K562 (cell line): ENCODE measurements at regions not wholly inside any gene's neighbourhood (a gene's known extent, or its start where the extent isn't known, plus 50 kb on each side); places are given as distances from the start of the nearest gene placed in this dataset.

Experiments used
- ATAC-seq: fragments of 200-7000 bp; cut with Tn5 transposase; 3 replicates; pipeline ENCODE4 v1.9.1; 2020; ENCODE audit warnings: moderate library complexity
- BruUV-seq: library from RNA; stranded (reverse); fragments of 400-500 nt; replicated peaks from 2 replicates; lab custom pipeline; 2021; lab: Mats Ljungman, UMichigan
- CTCF ChIA-PET: fragments of 300-600 bp; formaldehyde crosslinking; extraction: SDS; loops from one replicate; lab custom pipeline; 2021; ENCODE audit warnings: low intra/inter-chr PET ratio; lab: Yijun Ruan, JAX
- POLR2A ChIA-PET: fragments of 300-600, 350-650 bp; sonication (Branson Sonifier 250); formaldehyde crosslinking; extraction: SDS; loops from one replicate; lab custom pipeline; 2021; ENCODE audit warnings: antibody characterized with exemption, inconsistent platforms; lab: Yijun Ruan, JAX
- DNase-seq, 4 experiments: peaks; one replicate each; pipeline versions ENCODE4 v3.0.0 to v3.0.0-alpha.2; 2011 to 2018; ENCODE audit warnings: low spot score in 3 of 4, mixed read lengths in 3 of 4; ENCODE audit errors: extremely low read depth in 1 of 4
- FAIRE-seq: peaks from 2 replicates; lab custom pipeline; 2011; peaks lifted over from hg19 to GRCh38; lab: Jason Lieb, UNC
- H2AFZ ChIP-seq: 2 replicates; pipeline ENCODE4 v1.6.0; 2011; ENCODE audit warnings: low read depth, low read length, control low read depth, inconsistent platforms
- H3K27ac ChIP-seq: fragments of 200-600 bp; 3 replicates; pipeline ENCODE4 v1.8.0; 2011; ENCODE audit warnings: low read depth, mild to moderate bottlenecking, control low read depth, inconsistent platforms, low read length, moderate library complexity, mixed read lengths; ENCODE audit errors: extremely low read depth
- H3K27me3 ChIP-seq, 2 experiments: fragments of 300-600 bp in 1 of 2; 2 replicates in 1 of 2; 3 replicates in 1 of 2; pipeline versions ENCODE4 v1.6.0 to v1.8.0; 2011; ENCODE audit warnings: inconsistent platforms in 2 of 2, low read length in 2 of 2, mild to moderate bottlenecking in 1 of 2, mixed read lengths in 1 of 2, moderate library complexity in 1 of 2; ENCODE audit not compliant: control insufficient read depth in 2 of 2, insufficient read depth in 2 of 2
- H3K36me3 ChIP-seq: fragments of 300-600 bp; 3 replicates; pipeline ENCODE4 v1.8.0; 2011; ENCODE audit warnings: mild to moderate bottlenecking, low read length, inconsistent platforms; ENCODE audit not compliant: control insufficient read depth, insufficient read depth
- H3K4me1 ChIP-seq, 2 experiments: fragments of 200-600 bp in 1 of 2; replicated peaks in 1 of 2; 2 replicates in 1 of 2; 3 replicates in 1 of 2; pipeline versions ENCODE4 v1.5.1 to v1.8.0; 2011; ENCODE audit warnings: inconsistent platforms in 2 of 2, low read length in 2 of 2, mild to moderate bottlenecking in 1 of 2, mixed read lengths in 1 of 2, moderate library complexity in 1 of 2; ENCODE audit not compliant: control insufficient read depth in 2 of 2, insufficient read depth in 2 of 2
- H3K4me2 ChIP-seq: 2 replicates; pipeline ENCODE4 v1.6.1; 2011; ENCODE audit warnings: low read length, control low read depth, inconsistent platforms, mixed read lengths; ENCODE audit not compliant: insufficient read depth
- H3K4me3 ChIP-seq: fragments of 200-600 bp; sonication (generic), shearing (Covaris generic); 2 replicates; pipeline ENCODE4 v1.5.1; 2016; ENCODE audit warnings: control low read depth, inconsistent platforms
- H3K79me2 ChIP-seq: fragments of 200-600 bp; 3 replicates; pipeline ENCODE4 v1.8.0; 2011; ENCODE audit warnings: low read length, inconsistent platforms; ENCODE audit not compliant: control insufficient read depth, insufficient read depth
- H3K9ac ChIP-seq, 2 experiments: 2 replicates each; pipeline versions ENCODE4 v1.6.0 to v1.6.1; 2011; ENCODE audit warnings: low read depth in 2 of 2, low read length in 2 of 2, control low read depth in 1 of 2, inconsistent platforms in 1 of 2, mild to moderate bottlenecking in 1 of 2, mixed read lengths in 1 of 2; ENCODE audit not compliant: insufficient read depth in 1 of 2
- H3K9me1 ChIP-seq: one replicate; pipeline ENCODE4 v1.6.0; 2011; ENCODE audit warnings: inconsistent platforms, mild to moderate bottlenecking, low read length, moderate library complexity; ENCODE audit not compliant: control insufficient read depth, insufficient read depth
- H3K9me3 ChIP-seq: replicated peaks from 2 replicates; pipeline ENCODE4 v1.5.1; 2011; ENCODE audit warnings: low read depth, low read length, inconsistent platforms; ENCODE audit not compliant: control insufficient read depth, insufficient read depth
- H4K20me1 ChIP-seq: replicated peaks from 2 replicates; pipeline ENCODE4 v1.6.1; 2011; ENCODE audit warnings: low read length, inconsistent platforms, mixed read lengths; ENCODE audit not compliant: control insufficient read depth, insufficient read depth
- DMBX1 ChIP-seq: fragments of 250-450 bp; sonication (Bioruptor Pico); IDR thresholded peaks from 2 replicates; pipeline ENCODE4 v1.8.0; 2022; ENCODE audit warnings: inconsistent platforms, mild to moderate bottlenecking, moderate library complexity, borderline replicate concordance
- NCOA2 ChIP-seq, 2 experiments: fragments of 450-650 bp; IDR thresholded peaks; 2 replicates each; pipeline ENCODE4 v1.6.1; 2018; ENCODE audit warnings: mild to moderate bottlenecking in 2 of 2, moderate library complexity in 1 of 2; ENCODE audit not compliant: partially characterized antibody in 2 of 2
- NKRF ChIP-seq: fragments of 450-650 bp; IDR thresholded peaks from 2 replicates; pipeline ENCODE4 v1.6.1; 2016; ENCODE audit warnings: borderline replicate concordance
- TAF9B ChIP-seq: fragments of 450-650 bp; IDR thresholded peaks from 2 replicates; pipeline ENCODE4 v1.6.1; 2018; ENCODE audit warnings: mild to moderate bottlenecking; ENCODE audit not compliant: partially characterized antibody
- ZKSCAN8 ChIP-seq: fragments of 200-800 bp; sonication (Bioruptor generic); IDR thresholded peaks from 2 replicates; pipeline ENCODE4 v1.6.1; 2016; ENCODE audit warnings: missing genetic modification characterization, missing compliant biosample characterization
- ZNF354B ChIP-seq: fragments of 250-450 bp; sonication (Bioruptor Pico); IDR thresholded peaks from 2 replicates; pipeline ENCODE4 v1.4.0; 2020
- WGBS: fragments of 100-300 bp; shearing (Covaris generic); methylation state at CpG from one replicate; pipeline ENCODE4 v1.1.6; 2016; ENCODE audit warnings: low coverage, mixed read lengths; ENCODE audit not compliant: insufficient coverage; ENCODE audit errors: missing lambda C conversion rate; 5-methylcytosine and 5-hydroxymethylcytosine counted together
- in situ Hi-C: fragments of 300-500 bp; cut with MboI; formaldehyde crosslinking; loops from 4 replicates; pipeline ENCODE4 v1.15.0; 2018; ENCODE audit warnings: inconsistent platforms, mixed read lengths
- intact Hi-C: fragments of 100-400 bp; cut with micrococcal nuclease; formaldehyde crosslinking; loops from 2 replicates; pipeline ENCODE4 v1.14.2; 2022

- no peak for TF ChIP-seq NCOA2 (IDR thresholded peaks at IDR 0.05; ENCODE audit: partially characterized antibody in 2 of 2)
- TF ChIP-seq ZNF354B (CRISPR knock-in tag), result no peak
- TF ChIP-seq NKRF, result no peak
- TF ChIP-seq DMBX1 (CRISPR knock-in tag), result no peak
- no peak for TF ChIP-seq TAF9B
- TF ChIP-seq ZKSCAN8, result no peak
- TF ChIP-seq, all 486 proteins: peak for 0
- POLR2A ChIA-PET, result interaction anchor here (0.7 kb wide), 1 partner anchor 72 kb away, joined by 3 read pairs; no protein-coding TSS in a partner anchor
- H3K4me1 ChIP-seq, result no peaks in the 10 kb centered on the region
- ATAC-seq (no peak), FAIRE-seq (no peak), DNase-seq (no peak)
- no peak overlapping the region for H2AFZ ChIP-seq
- H3K36me3 ChIP-seq, result no peaks in the 10 kb centered on the region
- H3K9me3 ChIP-seq, result no peaks in the 10 kb centered on the region
- H3K9ac ChIP-seq, result no peak overlapping the region
- BruUV-seq, result no TSS peak
- H4K20me1 ChIP-seq, result no peaks in the 10 kb centered on the region
- CTCF ChIA-PET, result no interaction called here
- H3K4me2 ChIP-seq, result no peak overlapping the region
- H3K4me3 ChIP-seq, result no peak overlapping the region
- intact Hi-C loops, result no loop called here
- no peaks in the 10 kb centered on the region for H3K9me1 ChIP-seq
- H3K27me3 ChIP-seq, result no peaks in the 10 kb centered on the region
- H3K79me2 ChIP-seq, result no peaks in the 10 kb centered on the region
- WGBS, result 0% methylated on average over 6 of the region's 6 CpGs
- in situ Hi-C loops, result no loop called here
- H3K27ac ChIP-seq, result no peak overlapping the region
Observed at GRCh38 chr12:97169889-97170567, 263.0 kb downstream of the NEDD1 start.
